Right ventricle myocardium inferior (tissue), 1 donor: ENCODE measurements at regions not wholly inside any gene's neighbourhood (a gene's known extent, or its start where the extent isn't known, plus 50 kb on each side); places are given as distances from the start of the nearest gene placed in this dataset.
A peak's percentile ranks its signal among the peaks of the same experiment; 100 is the strongest.

Source experiments
- ATAC-seq: fragments of 200-7000 bp; cut with Tn5 transposase; one replicate; pipeline ENCODE4 v1.9.1; 2020; ENCODE audit warnings: mild to moderate bottlenecking, moderate library complexity
- DNase-seq: peaks from one replicate; pipeline ENCODE4 v3.0.0; 2021; ENCODE audit errors: missing footprints
- intact Hi-C: fragments of 100-400 bp; cut with DNase I; formaldehyde crosslinking; loops from one replicate; pipeline ENCODE4 v1.11.0; 2022
- donor health status: DM: no; HTN: yes; CAD: no; lungs with severe emphysema.

DNA sequence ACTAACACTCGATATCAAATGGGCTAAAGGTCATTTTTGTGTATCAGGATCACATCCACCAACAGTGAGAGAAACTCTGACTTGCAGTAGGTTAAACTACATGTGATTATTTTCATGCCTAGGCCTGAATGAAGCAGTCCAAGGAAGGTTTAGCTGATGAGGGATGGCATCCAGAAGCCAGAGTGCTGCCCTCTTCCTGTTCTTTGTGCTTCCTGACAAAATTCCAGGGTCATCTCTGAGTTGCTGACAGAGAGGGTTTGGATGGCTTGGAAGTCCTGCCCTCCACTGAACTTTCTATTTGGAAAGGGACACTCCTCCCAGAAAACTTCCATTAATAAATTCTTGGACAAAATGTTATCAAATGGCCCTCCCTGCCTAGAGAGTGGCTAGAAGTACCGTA lies 728.3 kb upstream of the SLC10A2 start:
- ATAC-seq, result no peak
- DNase-seq, result no peak
- intact Hi-C loops, result no loop called here

DNA sequence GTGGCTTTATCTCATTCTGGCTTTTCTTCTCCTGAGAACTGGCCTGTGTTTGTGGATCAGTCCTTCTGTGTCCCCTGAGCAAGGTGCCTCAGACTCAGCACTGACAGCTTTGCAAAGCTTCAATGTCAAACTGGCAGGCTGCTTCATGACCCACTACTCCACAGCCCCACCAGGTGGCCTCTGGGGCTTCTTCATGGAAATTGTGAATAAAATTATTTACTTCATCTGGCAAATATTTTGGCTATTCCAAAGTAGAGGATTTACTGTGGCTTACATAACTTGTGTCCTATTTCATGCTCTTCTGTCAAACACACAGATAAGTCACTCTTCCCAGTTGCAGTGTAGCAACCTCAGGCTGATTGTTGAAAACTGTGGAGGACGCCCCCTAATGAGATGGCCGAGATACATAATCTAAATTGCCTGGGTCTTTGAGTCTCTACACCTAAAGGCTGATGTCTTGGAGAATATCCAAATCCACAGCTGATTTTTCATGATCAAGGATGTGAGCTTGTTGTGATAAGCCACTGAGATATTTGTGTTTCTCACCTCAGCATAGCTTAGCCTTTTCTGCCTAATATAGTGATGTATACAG lies 721.9 kb upstream of the SLC10A2 start:
- ATAC-seq, result peak; percentile 59
- intact Hi-C loops, result loop anchor here (5.0 kb wide), 2 partner anchors 601 to 871 kb away; no protein-coding TSS in a partner anchor
- DNase-seq, result no peak

DNA sequence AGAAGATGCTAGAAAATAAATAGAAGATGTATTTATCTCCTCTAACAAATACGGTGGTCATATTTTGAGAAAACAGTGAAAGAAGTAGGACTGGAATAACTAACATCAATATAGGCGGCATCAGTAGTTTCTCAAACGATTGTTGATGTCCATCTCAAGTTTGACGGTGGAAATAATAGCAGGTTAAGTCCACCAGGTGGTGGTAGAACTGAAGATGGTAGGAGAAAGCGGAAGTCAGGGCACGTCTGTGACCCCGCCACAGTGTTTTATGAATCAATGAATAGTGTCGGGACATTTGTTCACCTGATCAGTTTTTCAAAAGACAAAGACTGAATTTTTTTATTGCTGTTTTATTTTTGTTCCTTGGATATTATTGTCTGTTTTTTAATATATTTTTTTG lies 706.4 kb upstream of the SLC10A2 start:
- no peak for ATAC-seq
- intact Hi-C loops, result no loop called here
- no peak for DNase-seq

DNA sequence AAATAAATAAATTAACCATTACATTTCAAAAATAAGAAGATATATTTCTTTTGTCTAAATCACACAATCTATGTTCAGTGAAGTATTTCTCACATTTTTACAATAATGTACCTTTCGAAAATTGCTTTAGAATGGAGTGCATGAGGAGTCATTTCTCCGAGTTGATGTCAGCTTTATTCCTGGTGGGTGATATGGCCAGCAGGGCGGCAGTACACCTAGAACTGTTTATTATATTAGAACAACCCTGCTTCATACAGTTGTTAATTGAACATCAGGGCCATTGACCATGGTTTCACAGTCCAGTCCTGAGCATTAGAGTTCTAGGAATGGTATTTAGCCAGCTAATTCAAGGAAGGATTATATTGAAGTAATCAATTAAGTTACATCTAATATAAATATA lies 696.3 kb upstream of the SLC10A2 start:
- no peak for DNase-seq
- intact Hi-C loops, result no loop called here
- no peak for ATAC-seq

DNA sequence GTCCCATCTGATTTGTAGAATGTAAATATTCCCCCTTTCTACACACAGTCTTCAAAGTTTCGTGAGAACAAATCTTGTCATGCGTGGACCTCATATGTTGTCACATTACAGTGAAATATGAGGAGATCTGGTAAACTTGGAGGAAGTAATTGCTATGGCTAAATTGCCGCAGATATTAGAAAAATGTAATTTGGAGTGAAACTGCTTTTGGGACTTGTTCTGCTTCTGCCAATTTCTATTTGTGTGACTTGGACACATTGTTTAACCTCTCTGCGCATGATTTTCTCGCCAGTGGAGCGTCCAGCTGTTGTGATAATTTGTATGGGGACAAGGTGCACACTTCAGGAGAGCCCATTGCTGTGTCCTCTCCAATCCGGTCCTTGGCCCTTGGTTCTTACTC lies 693.1 kb upstream of the SLC10A2 start:
- no peak for DNase-seq
- intact Hi-C loops, result no loop called here
- no peak for ATAC-seq

DNA sequence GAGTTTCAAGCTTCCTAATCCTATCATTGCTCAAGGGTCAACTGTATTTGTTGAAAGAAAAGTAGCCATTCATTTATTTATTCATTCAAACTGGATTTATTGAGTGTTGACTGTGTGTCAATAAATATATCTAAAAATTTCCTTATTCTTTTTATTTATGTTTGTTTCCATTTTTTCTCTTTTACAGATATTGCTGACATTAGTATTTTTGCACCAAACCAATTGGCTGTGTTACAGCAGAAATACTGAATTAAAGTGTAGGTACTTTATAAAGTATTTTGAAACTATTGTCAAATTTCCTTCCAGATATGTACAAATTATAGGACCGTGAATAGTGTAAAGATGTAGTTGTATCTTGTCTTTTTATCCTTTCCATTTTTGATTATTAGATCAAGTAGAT lies 692.0 kb upstream of the SLC10A2 start:
- DNase-seq (no peak), ATAC-seq (no peak)
- intact Hi-C loops, result no loop called here

DNA sequence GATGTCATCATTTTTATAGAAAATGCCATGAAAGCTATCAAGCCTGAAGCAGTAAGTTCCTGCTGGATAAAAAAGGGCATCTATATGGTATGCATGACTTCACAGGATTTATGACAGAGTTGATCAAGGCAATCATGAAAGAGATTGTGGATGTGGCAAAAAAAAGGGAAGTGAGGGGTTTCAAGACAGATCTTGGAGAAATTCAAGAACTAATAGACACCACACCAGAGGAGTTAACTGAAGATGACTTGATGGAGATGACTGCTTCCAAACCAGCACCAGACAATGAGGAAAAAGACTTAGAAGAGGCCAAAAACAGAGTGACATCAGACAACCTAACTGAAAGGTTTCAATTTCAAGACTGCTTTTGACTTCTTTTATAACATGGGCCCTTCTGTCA lies 691.1 kb upstream of the SLC10A2 start:
- DNase-seq (no peak), ATAC-seq (no peak)
- intact Hi-C loops, result no loop called here

DNA sequence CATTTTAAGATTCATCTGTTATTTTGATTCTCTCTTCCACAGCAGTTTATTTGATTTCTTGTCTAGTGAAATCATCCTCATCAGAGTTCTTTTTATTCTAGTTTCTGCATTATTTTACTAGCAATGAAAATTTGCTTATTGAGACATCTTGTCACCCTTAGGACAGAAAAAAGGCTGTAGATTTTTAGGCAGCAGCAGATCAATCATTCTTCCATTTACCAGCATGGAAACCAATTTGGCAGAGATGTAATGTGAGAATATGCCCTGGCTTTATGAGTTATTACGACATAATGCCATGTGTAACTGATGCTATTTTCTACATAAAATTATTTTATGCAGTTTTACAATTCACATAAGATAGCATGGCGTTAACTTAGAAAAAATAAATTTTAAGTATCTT lies 688.6 kb upstream of the SLC10A2 start:
- intact Hi-C loops, result no loop called here
- no peak for DNase-seq

DNA sequence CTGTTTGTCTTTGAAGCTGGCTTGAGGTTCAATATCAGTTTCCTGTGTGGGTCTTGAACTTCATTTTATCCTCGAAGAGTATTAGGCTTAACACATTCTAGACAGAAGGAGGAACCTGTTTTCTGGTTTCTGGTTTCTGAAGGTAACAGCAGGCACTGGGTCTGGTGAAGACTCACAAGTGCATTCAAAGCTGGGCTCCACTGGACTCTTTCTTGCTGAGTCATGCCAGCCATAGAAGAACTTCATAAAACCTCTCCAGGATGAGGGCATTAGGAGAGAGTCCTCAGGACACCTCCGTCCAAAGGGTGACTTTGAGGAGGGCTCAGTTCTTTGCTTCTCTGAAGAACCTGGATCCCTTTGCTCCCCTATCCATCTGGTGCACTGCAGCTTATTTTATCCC lies 668.6 kb upstream of the SLC10A2 start:
- no peak for ATAC-seq
- DNase-seq, result no peak
- intact Hi-C loops, result no loop called here

More for the DNA sequence above, 688.6 kb upstream of the SLC10A2 start:
- no peak for ATAC-seq

DNA sequence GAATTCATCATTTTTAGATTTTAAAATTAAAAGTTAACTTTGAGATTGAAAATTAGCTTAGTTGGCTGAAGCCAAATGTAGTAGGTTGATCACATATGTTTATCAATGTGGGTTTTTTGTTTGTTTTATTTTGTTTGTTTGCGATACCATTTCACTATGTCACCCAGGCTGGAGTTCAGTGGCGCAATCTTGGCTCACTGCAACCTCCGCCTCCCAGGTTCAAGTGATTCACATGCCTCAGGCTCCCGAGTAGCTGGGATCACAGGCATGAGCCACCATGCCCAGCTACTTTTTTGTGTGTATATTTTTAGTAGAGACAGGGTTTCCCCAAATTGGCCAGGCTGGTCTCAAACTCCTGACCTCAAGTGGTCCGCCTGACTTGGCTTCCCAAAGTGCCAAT lies 665.7 kb upstream of the SLC10A2 start:
- no peak for DNase-seq
- intact Hi-C loops, result no loop called here
- no peak for ATAC-seq

DNA sequence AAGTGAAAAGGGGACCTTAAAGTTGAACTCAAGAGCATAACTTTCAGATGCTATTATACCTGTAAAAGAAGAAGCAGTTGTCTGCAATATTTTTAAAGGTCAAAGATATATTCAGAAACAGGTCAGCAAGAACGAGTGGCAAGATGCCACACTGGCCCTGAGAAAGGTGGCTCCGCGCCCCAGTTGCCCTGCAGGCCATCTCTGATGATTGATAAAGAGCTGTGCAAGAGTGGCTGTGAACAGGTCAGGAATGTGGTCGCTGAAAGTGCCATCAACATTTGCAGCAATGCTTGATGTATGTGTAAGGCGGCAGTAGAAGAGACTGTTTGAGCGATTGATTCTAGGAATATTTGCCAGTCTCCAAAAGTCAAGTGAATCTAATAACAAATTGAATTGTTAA lies 664.2 kb upstream of the SLC10A2 start:
- DNase-seq (peak; percentile 71), ATAC-seq (peak; percentile 84)
- intact Hi-C loops, result no loop called here

DNA sequence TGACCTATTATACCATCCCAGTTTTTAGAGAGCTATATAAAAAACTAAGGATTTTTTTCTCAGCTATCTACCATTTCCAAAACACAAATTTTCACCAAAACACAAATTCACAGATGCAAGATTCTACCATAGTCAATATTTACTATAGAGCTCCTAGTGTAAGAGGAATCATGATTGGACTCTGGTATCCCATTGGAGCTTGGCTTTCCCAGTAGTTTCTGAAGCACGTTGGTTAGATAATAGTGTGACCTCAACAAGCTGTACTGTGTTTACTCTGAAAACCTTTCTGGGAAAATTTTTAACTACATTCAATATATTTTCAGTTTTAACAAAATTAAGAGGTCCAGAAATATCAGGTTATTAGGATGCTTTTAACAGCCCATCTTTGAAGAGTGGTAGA lies 660.6 kb upstream of the SLC10A2 start:
- ATAC-seq, result no peak
- no peak for DNase-seq
- intact Hi-C loops, result loop anchor here (5.0 kb wide), 1 partner anchor 525 kb away; no protein-coding TSS in a partner anchor

DNA sequence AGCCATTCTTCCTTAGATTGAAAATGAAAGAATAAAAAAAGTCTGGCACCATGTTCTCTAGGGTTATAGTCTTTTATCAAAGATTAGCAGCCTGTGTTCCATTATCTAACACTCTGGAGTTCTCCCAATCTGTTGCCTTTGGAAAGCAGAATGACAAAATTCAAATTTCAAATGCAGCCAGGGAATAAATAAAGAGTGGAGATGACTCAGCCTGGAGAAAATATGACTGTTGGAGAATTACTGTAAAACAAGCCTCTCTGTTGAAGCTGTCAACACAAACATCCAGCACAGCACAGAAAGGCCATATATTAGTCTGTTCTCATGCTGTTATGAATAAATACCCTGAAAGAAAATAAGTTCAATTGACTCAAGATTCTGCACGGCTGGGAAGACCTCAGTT lies 650.5 kb upstream of the SLC10A2 start:
- ATAC-seq (peak; percentile 42), DNase-seq (no peak)
- intact Hi-C loops, result no loop called here

DNA sequence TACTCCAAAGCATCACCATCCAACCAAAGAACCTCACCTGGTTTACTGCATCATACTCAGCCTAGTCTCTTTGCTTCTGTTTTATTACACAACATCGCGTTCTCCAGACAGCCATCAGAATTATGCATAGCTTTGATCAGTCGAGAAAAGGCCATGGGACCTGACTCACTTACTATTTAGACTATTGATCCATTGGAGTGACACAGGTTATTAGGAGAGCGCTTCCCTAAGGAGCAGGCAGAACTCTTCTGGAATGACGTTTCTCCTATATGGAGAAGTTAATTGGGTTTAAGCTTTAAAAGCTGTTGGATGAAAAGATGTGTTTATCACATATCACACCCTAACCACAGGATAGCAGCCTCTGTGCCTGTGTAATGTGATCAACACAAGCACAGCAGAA lies 649.1 kb upstream of the SLC10A2 start:
- ATAC-seq (no peak), DNase-seq (no peak)
- intact Hi-C loops, result no loop called here

DNA sequence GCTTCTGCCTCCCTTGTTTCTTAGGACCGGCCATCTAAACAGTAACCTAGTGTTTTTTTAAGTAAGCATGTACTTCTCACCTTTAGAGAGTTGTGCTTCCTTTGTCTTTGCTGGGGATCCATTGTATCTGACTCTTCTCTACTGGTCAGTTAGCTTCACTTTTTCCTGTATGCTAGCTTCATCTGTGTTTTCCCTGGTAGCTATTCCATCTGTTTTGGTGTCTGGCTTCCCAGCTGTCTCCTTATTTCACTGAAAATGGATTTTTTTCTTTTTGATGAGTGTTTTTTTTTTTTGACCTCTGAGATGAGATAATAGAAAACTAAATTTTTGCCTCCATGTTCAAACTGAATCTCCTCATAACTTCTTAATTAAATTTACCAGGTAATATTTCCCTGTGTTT lies 637.0 kb upstream of the SLC10A2 start:
- DNase-seq (no peak), ATAC-seq (no peak)
- intact Hi-C loops, result no loop called here

DNA sequence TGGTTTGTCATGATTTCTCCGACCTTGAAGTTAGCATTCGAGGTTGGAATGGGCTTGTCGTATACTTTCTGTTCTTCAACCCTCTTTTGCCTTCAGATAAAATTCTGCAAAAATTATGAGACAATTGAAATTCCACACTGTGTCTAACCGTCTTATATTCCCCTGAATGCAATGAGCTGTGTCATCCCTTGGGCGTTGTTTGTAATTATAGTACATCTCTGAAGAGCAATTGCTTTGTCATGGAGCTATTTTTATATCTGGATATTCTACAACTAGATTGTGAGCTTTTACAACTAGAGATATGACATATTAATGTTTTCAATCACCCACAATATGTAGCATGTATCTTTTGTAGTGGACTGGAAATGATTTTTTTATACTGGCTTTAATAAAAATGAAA lies 631.8 kb upstream of the SLC10A2 start:
- DNase-seq (no peak), ATAC-seq (no peak)
- intact Hi-C loops, result no loop called here

DNA sequence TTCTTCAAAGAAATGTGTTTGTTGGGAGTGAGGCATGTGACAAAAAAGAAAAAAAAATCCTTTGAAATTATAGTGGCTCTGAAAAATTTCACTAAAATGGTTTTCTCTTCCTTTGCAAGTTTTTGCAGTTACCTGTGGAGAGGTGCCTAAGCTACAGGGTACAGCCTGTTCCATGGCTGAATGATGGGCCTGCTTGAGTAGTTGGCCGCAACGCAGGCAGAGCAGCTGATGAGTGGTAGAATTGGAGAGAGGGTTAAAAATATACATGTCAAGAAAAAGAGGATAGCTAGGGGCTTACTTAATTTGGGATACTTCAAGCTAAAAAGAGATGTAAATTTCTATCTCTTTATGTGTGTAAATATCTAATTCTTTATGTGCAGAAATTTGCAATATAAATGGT lies 629.1 kb upstream of the SLC10A2 start:
- no peak for ATAC-seq
- peak; percentile 64 for DNase-seq
- intact Hi-C loops, result loop anchor here (2.0 kb wide), 1 partner anchor 29 kb away; no protein-coding TSS in a partner anchor

DNA sequence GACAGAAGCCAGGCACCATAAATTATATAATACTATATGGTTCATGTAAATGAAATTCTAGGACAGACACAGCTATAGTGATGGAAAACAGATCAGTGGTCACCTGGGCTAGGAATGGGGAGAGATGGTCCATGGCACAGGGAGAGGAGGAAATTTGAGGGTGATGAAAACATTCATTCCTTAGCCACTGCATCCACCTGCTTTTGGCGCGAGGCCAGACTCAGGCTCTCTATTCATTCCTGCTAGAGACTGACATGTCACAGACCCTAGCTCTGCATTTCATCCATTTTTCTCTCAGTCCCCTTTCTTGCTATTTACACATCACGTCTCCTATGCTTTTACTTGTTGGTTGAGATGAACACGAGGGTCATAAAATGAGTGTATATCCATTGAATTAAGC lies 628.3 kb upstream of the SLC10A2 start:
- ATAC-seq (no peak), DNase-seq (no peak)
- intact Hi-C loops, result loop anchor here (2.0 kb wide), 1 partner anchor 28 kb away; no protein-coding TSS in a partner anchor

DNA sequence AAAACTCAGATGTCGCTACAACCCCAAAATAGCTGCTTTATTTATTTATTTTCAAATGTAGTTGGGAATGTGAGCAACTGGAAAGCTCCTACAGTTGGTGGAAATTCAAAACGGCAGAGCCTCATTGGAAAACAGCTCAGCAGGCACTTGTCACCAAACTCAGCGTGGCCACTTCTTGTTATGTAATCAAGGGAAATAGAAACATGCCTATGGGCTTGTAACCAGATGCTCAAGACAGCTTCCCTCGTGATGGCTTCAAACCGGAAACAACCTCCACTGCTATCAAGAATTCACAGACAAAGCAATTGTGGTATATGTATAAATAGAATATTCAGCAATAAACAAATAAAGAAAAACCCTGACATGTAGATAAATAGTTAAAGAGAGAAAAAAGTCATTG lies 627.8 kb upstream of the SLC10A2 start:
- intact Hi-C loops, result loop anchor here (2.0 kb wide), 1 partner anchor 27 kb away; no protein-coding TSS in a partner anchor
- DNase-seq, result no peak
- no peak for ATAC-seq

DNA sequence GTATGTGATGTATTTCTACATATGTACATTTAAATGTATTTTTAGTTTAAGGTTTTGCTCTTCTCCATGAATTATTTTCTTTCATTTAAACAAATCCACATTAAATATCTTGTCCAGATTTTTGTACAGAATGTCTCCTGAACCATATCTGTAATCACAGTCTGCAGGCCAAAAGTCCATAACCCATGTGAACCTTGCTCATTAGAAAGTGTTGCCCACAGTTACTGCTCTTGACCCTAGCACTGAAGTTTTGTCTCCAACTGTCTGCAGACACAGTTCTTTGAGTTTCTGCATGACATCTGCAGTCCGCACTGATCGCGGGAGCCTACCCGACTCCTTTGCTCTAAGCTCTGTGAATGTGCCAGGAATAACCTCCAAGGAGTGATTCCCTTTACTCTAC lies 626.2 kb upstream of the SLC10A2 start:
- no peak for DNase-seq
- no peak for ATAC-seq
- intact Hi-C loops, result no loop called here

DNA sequence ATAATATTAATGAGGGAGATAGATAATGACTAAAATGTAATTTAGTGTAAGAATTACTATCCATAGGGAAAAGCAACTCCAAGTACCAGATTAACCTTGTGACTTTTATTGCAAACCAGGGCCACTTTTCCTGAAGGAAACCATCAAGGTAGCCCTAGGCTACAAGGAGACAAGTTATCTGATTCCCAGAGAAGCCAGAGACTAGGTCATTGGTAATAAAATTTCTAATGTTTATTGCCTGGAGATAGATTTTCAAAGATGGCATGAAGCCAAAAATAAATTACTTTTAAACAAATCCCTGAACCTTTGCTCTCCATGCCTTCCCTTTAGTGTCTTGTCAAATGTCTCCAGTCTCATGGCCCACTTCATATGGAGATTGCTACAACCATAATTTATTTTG lies 610.1 kb upstream of the SLC10A2 start:
- DNase-seq, result no peak
- intact Hi-C loops, result no loop called here

More for the DNA sequence above, 610.1 kb upstream of the SLC10A2 start:
- no peak for ATAC-seq
